Esophagus mucosa (tissue), 1 donor: ENCODE measurements at regions not wholly inside any gene's neighbourhood (a gene's known extent, or its start where the extent isn't known, plus 50 kb on each side); places are given as distances from the start of the nearest gene placed in this dataset.

Experiments
- ATAC-seq: fragments of 200-7000 bp; cut with Tn5 transposase; one replicate; pipeline ENCODE4 v1.9.1; 2020
- donor health status: DM: yes; HTN: yes; CAD: no.

- ATAC-seq = no peak
Observed at GRCh38 chr2:38202713-38203445, 126.9 kb upstream of the CYP1B1 start.

DNA sequence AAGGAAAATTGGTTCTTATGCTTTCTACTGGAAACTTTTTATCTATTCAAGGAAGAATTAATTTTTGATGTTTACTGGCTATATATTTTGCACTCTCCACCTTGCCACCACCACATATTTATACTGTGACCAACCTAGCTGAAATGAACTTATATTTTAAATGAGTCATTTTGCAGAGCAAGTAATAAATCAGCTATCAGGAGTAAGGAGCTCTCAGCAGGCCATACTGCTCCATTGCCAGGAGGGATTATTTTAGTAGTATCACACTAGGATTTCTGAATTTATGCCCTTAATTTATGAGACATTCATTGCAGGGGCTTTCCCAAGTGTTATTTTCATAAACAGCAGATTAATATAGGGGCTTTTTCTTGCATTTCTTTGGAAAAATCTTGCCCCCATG lies 125.8 kb upstream of the CYP1B1 start:
- ATAC-seq = no peak

DNA sequence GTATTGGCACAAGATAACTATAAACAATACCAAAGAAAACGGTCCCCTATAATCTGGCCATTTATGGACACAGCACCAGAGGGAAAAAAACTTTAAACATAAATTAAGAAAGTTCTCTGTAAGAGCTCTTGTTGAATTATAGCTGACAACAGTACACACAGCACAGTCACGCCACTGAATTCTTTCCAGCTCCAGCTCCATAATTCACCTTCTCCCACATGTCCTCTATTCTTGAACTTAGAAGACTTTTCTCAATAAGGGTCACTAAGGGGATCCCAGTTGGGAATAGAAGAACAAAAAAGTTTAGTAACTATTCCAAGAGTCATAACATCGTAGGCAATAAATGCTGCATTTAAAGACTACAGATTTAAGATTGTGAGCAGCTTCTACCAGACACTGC lies 124.6 kb upstream of the CYP1B1 start:
- ATAC-seq = no peak

GRCh38 chr2:38199127-38199526 lies 123.2 kb upstream of the CYP1B1 start:
- ATAC-seq = no peak

- ATAC-seq = peak; percentile 83
Observed at GRCh38 chr2:38194751-38195150, 118.8 kb upstream of the CYP1B1 start.

DNA sequence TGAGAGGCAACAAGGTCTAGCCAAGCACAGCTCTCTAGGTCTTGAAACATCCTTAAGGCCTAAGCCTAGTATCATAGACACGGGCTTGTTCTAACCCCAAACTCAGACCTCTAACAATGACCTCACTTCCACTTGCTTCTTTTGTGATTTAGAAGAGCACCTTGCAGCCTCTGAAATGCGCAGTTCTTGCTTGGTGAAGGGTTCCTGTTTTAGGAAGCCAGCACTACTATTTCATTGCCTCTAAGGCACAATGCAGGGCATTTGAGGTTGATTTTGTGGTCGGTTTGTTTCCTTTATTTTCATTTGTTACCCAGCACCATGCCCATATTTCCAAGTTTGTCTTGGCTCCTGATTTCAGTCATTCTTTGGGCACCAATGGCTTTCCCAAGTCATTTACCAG lies 117.0 kb upstream of the CYP1B1 start:
- no peak for ATAC-seq

GRCh38 chr2:38192046-38192445 lies 116.1 kb upstream of the CYP1B1 start:
- no peak for ATAC-seq

DNA sequence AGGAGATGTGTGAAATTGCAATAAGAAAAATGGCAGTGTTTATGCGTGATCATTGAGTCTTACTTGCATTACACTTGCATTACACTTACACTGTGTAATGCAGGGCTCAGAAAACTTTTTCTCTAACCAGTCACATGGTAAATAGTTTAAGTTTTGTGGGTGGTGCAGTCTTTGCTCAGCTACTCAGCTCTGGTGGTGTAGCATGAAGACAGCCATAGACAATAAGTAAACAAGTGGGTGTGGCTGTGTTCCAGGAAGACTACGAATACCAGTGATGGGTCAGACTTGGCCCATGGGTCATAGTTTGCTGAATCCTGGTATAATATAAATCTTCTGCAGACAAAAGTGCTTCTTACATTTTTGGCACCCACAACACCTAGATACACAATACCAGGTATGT lies 115.6 kb upstream of the CYP1B1 start:
- ATAC-seq = peak; percentile 34

DNA sequence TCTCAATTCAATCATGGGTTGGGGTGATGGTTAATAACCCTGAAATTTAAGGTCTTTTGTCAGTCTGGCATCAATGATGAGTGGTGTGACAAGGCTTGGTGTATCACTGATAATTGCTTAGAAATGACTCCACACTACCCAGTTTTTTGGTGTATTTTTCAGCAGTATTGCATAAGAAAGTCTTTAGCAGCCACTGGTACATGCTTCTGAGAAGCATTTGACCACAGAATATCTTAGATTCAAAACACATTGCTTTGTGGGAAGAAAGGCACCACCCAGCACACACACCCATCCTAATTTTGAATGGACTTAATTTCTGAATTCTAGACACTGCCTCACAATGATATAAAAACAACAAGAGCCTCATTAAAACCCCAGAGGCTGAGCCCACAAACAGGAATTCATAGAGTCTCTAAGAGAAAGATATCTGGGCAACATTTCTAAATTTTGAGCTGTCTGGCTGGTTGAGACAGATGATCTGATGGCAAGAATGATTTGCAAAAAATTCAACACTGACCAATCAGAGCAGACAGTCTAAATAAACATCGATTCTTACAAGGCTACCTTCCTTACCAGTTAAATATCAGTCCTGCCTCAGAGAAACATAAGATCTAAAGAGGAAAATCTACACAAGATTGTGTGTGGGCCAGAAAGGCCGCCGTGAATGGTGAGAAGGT lies 114.7 kb upstream of the CYP1B1 start:
- no peak for ATAC-seq

DNA sequence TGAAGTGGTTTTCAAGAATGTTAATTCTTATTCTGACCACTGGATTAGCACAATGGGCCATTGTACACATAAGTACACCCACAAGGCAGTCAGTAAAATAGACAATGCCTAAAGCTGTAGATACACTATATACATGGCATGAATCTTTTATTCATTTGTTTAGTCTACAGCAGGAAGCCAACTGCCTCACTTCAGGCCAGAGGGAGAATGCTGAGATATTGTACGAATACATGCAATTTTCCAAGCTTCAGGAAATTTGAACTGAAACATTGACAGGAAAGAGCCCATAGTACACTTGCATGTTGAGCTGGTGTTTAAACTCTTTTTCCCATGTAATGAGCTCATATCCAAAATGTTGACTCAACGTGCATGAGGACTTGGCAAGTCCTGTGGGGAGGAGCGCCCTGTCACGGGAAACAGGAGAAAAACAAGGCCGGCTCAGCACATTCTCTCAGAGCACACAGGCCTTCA lies 111.6 kb upstream of the CYP1B1 start:
- peak; percentile 64 for ATAC-seq

DNA sequence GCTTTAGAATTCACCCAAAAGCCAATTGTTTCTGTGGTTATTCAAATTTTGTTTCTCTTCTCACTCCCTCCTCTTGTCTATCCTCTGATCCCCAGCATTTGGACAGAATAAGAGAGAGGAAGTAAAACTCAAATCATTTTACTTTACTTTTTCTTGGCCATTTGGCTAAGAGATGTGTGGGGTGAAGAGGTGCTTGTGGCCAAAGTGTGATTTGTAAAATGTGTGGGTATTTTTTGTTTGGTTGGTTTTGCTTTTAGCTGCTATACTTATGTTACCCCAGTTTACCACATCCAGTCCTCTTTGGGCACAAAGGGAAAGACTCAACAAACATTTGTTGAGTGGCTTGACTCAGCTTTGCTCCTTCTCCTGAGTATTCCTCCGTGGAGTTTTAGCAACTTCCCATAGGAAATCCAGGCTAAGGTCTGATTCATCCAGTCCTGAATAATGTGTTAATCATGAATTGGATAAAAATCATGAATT lies 109.1 kb upstream of the CYP1B1 start:
- ATAC-seq = no peak

- ATAC-seq = no peak
Observed at GRCh38 chr2:38182492-38183003, 106.6 kb upstream of the CYP1B1 start.

GRCh38 chr2:38181806-38182491 lies 106.0 kb upstream of the CYP1B1 start:
- ATAC-seq = no peak

DNA sequence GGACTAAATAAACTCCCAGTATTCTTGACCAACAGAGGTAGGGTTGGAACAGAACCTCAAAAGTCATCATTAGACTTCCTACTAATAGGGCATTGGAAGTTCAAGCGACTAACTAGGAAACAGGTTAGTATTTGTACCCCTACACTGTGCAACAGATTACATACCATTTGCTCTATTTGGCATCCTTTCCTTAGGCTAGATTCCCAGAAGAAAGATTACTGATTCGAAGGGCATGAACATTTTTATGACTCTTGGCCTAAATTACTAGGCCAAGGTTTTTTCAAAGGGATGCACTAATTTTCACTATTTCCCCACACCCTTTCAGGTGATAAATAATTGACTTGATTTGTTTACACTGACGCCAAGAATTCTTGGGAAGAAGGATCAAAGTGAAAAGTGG lies 104.8 kb upstream of the CYP1B1 start:
- ATAC-seq = no peak

DNA sequence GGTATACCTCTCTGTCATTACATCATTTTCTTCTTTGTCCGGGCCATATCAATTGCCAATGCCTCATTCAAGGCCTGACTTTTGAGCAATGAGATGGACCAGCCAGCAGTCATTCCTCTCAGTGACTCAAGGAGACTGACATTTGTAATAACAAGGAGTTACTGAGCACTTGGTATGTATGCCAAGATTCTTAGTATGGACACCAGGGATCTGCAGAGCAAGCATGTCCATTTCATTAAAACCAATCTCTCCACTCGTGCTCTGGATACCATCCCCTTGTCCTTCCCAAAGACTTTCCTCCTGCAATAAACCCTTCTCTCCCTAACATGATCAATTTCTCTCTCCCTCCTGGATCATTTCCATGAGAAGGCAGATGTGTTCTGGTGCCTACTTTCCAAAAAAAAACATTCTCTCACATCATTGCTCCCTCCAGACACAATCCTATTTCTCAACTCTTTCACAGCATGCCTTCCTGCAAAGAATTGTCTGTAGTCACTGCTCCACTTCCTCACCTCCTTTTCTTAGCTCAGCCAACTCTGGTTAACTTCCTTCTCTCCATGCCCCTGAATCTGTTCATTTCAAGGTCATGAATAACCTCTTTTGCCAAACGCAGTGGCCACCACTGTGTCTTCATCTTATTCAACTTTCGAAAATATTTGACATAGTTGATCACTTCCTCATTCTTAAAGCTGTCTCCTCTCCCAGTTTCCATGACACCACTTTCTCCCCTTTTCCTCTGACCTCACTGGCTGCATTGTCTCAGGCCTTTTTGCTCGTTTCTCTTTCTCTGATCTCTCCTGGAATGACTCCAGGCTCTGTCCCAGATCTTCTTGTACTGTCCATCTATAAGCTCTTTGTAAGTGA lies 102.8 kb upstream of the CYP1B1 start:
- ATAC-seq = no peak

GRCh38 chr2:38178119-38178518 lies 102.2 kb upstream of the CYP1B1 start:
- ATAC-seq = peak; percentile 73

DNA sequence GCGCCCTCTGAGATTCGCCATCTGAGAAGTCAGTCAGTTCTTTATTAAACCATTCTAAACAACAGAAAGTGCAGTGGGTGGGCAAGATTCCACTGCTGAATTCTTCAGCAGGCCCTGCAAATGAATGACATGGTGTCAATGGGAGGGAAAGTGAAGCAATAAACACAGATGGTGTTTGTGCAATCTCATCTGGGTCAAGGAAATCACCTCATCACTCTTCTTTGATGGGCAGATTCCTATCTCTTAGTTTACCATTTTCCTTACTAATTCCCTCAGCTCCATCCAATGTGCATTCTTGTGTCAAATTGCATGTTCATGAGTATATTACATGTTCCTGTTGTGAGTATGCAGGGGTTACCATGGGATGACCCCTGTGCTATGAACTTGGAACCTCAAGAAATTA lies 100.7 kb upstream of the CYP1B1 start:
- ATAC-seq = no peak

DNA sequence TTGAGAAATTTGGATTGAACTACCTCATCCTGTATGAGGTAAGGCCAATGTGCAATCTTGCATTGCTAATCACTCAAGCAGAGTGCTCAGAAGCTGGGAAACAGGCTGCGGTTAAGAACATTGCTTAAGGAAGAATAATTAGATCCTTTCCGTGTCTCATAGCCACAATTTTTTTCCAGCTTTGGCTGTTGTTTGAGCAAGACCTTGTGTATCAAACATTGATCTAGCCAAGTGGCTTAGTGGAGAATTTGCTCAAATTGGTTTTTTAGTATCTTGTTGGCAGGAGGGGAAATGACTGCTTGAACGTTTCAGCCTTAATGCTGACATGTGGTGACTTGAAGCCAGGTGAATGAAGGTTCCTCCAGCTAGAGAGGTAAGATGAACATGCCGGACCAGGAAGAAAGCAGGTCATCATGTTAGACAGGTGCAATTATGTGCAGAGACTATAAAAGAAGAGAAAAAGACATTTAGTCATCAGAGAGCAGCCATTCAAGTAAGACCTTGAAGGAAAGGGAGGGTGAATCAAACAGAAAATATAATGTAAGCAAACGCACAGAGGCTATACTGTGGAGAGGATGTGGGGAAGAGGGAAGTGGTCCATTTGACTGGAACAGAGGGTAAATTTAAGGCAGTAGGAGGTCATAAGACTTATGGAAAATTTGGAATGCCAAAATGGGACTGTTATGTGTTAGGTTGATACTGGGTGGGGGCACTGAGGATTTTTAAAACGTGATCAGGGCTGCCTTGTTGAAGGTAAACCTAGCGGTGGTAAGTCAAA lies 98.9 kb upstream of the CYP1B1 start:
- ATAC-seq = peak; percentile 87

DNA sequence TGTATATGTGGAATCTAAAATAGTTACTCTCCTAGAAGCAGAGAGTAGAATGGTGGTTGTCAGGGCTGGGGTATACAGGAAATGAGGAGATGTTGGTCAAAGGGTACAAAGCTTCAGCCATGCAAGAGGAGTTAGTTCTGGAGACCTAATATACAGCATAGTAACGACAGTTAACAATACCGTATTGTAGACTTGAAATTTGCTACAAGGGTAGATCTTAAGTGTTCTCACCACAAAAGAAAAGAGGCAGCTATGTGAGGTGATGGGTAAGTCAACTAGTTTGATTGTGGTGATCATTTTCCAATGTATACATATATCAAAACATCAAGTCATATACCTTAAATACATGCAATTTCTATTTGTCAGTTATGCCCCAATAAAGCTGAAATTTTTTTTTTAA lies 98.2 kb upstream of the CYP1B1 start:
- ATAC-seq = no peak

- no peak for ATAC-seq
Observed at GRCh38 chr2:38173683-38174082, 97.7 kb upstream of the CYP1B1 start.

DNA sequence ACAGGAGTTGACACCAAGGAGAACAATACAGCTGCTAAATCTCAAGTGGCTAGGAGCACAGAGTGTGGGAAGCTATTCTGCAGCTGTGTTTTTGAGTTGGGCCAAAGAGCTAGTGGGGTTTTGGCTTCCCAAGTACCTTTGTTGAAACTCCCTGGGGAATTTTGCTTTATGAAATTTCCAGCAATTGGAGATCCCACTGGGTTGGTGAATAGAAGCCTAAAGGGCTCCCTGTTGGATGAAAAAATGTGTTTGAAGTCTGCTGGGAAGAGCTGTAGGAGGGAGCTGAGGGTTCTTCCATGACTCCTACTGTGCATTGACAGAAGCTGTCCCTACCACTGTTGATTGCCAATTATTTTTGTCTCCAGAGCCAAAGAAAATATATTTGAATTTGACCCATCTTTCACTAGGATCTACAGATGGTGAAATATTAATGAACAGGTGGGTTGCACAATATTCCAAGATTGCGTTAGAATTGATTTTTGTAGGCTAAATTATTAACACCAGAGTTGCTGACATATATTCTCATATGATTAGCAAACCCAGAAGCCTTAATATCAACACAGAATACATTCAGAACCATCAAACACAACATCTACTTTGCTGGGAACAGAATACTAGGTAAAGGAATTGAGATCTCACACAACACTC lies 95.4 kb upstream of the CYP1B1 start:
- ATAC-seq = no peak
